ENCODE measurements at regions not wholly inside any gene's neighbourhood (a gene's known extent, or its start where the extent isn't known, plus 50 kb on each side); places are given as distances from the start of the nearest gene placed in this dataset.

- Histone ChIP-seq H3K9me3 (ENCODE audit: control insufficient read depth in 3 of 3, low read length in 3 of 3) (no peaks in the 10 kb centered on the region), H3K9ac (ENCODE audit: low read depth in 1 of 3, low read length in 3 of 3) (no peak overlapping the region), H3K36me3 (ENCODE audit: control insufficient read depth in 3 of 3, insufficient read depth in 3 of 3, low read length in 3 of 3) (no peaks in the 10 kb centered on the region), H3K4me1 (ENCODE audit: control insufficient read depth in 3 of 3, insufficient read depth in 3 of 3, low read length in 3 of 3) (no peaks in the 10 kb centered on the region), H3K27ac (ENCODE audit: low read depth, low read length) (no peak overlapping the region), H3K4me3 (ENCODE audit: low read length in 3 of 3) (peak overlapping the region in 1 of 3 donors; percentile 13), H3K27me3 (ENCODE audit: control insufficient read depth in 3 of 3, insufficient read depth in 3 of 3, low read length in 3 of 3) (peaks cover 5 to 11% (median 10%) of the 10 kb centered on the region in 3 donors)
These were observed 133.9 kb upstream of the ARL4C start for GRCh38 chr2:234630801-234631261.

GRCh38 chr2:234629596-234629995 is 132.7 kb upstream of the ARL4C start:
- H3K36me3 ChIP-seq (ENCODE audit: control insufficient read depth in 3 of 3, insufficient read depth in 3 of 3, low read length in 3 of 3): no peaks in the 10 kb centered on the region
- no peaks in the 10 kb centered on the region for H3K9me3 ChIP-seq (ENCODE audit: control insufficient read depth in 3 of 3, low read length in 3 of 3)
- H3K4me3 ChIP-seq (ENCODE audit: low read length in 3 of 3): no peak overlapping the region
- H3K4me1 ChIP-seq (ENCODE audit: control insufficient read depth in 3 of 3, insufficient read depth in 3 of 3, low read length in 3 of 3): no peaks in the 10 kb centered on the region
- H3K9ac ChIP-seq (ENCODE audit: low read depth in 1 of 3, low read length in 3 of 3): no peak overlapping the region
- no peak overlapping the region for H3K27ac ChIP-seq (ENCODE audit: low read depth, low read length)
- peaks cover 5 to 11% (median 10%) of the 10 kb centered on the region in 3 donors for H3K27me3 ChIP-seq (ENCODE audit: control insufficient read depth in 3 of 3, insufficient read depth in 3 of 3, low read length in 3 of 3)

GRCh38 chr2:234628953-234629352 is 132.1 kb upstream of the ARL4C start:
- H3K27me3 ChIP-seq (ENCODE audit: control insufficient read depth in 3 of 3, insufficient read depth in 3 of 3, low read length in 3 of 3): peaks cover 5 to 10% (median 10%) of the 10 kb centered on the region in 3 donors
- H3K4me3 ChIP-seq (ENCODE audit: low read length in 3 of 3): no peak overlapping the region
- H3K9me3 ChIP-seq (ENCODE audit: control insufficient read depth in 3 of 3, low read length in 3 of 3): no peaks in the 10 kb centered on the region
- H3K36me3 ChIP-seq (ENCODE audit: control insufficient read depth in 3 of 3, insufficient read depth in 3 of 3, low read length in 3 of 3): no peaks in the 10 kb centered on the region
- no peak overlapping the region for H3K9ac ChIP-seq (ENCODE audit: low read depth in 1 of 3, low read length in 3 of 3)
- no peak overlapping the region for H3K27ac ChIP-seq (ENCODE audit: low read depth, low read length)
- no peaks in the 10 kb centered on the region for H3K4me1 ChIP-seq (ENCODE audit: control insufficient read depth in 3 of 3, insufficient read depth in 3 of 3, low read length in 3 of 3)

GRCh38 chr2:234627308-234627707 is 130.4 kb upstream of the ARL4C start:
- Histone ChIP-seq H3K27me3 (ENCODE audit: control insufficient read depth in 3 of 3, insufficient read depth in 3 of 3, low read length in 3 of 3) (peaks cover 3 to 6% (median 5%) of the 10 kb centered on the region in 3 donors), H3K4me3 (ENCODE audit: low read length in 3 of 3) (no peak overlapping the region), H3K9ac (ENCODE audit: low read depth in 1 of 3, low read length in 3 of 3) (no peak overlapping the region), H3K4me1 (ENCODE audit: control insufficient read depth in 3 of 3, insufficient read depth in 3 of 3, low read length in 3 of 3) (peaks cover 0 to 3% (median 3%) of the 10 kb centered on the region in 3 donors), H3K9me3 (ENCODE audit: control insufficient read depth in 3 of 3, low read length in 3 of 3) (no peaks in the 10 kb centered on the region), H3K27ac (ENCODE audit: low read depth, low read length) (no peak overlapping the region), H3K36me3 (ENCODE audit: control insufficient read depth in 3 of 3, insufficient read depth in 3 of 3, low read length in 3 of 3) (no peaks in the 10 kb centered on the region)

GRCh38 chr2:234626566-234627130 is 129.8 kb upstream of the ARL4C start:
- Histone ChIP-seq H3K4me1 (ENCODE audit: control insufficient read depth in 3 of 3, insufficient read depth in 3 of 3, low read length in 3 of 3) (peaks cover 0 to 3% (median 3%) of the 10 kb centered on the region in 3 donors), H3K27ac (ENCODE audit: low read depth, low read length) (no peak overlapping the region), H3K36me3 (ENCODE audit: control insufficient read depth in 3 of 3, insufficient read depth in 3 of 3, low read length in 3 of 3) (no peaks in the 10 kb centered on the region), H3K9me3 (ENCODE audit: control insufficient read depth in 3 of 3, low read length in 3 of 3) (no peaks in the 10 kb centered on the region), H3K27me3 (ENCODE audit: control insufficient read depth in 3 of 3, insufficient read depth in 3 of 3, low read length in 3 of 3) (peaks cover 0 to 2% (median 2%) of the 10 kb centered on the region in 3 donors), H3K4me3 (ENCODE audit: low read length in 3 of 3) (no peak overlapping the region), H3K9ac (ENCODE audit: low read depth in 1 of 3, low read length in 3 of 3) (no peak overlapping the region)

GRCh38 chr2:234625626-234626250 is 128.9 kb upstream of the ARL4C start:
- Histone ChIP-seq H3K4me3 (ENCODE audit: low read length in 3 of 3) (no peak overlapping the region), H3K27ac (ENCODE audit: low read depth, low read length) (no peak overlapping the region), H3K27me3 (ENCODE audit: control insufficient read depth in 3 of 3, insufficient read depth in 3 of 3, low read length in 3 of 3) (no peaks in the 10 kb centered on the region), H3K9ac (ENCODE audit: low read depth in 1 of 3, low read length in 3 of 3) (no peak overlapping the region), H3K36me3 (ENCODE audit: control insufficient read depth in 3 of 3, insufficient read depth in 3 of 3, low read length in 3 of 3) (no peaks in the 10 kb centered on the region), H3K4me1 (ENCODE audit: control insufficient read depth in 3 of 3, insufficient read depth in 3 of 3, low read length in 3 of 3) (peaks cover 0 to 3% (median 3%) of the 10 kb centered on the region in 3 donors), H3K9me3 (ENCODE audit: control insufficient read depth in 3 of 3, low read length in 3 of 3) (no peaks in the 10 kb centered on the region)

GRCh38 chr2:234623521-234623991 is 126.7 kb upstream of the ARL4C start:
- peaks cover 0 to 3% (median 3%) of the 10 kb centered on the region in 3 donors for H3K4me1 ChIP-seq (ENCODE audit: control insufficient read depth in 3 of 3, insufficient read depth in 3 of 3, low read length in 3 of 3)
- no peaks in the 10 kb centered on the region for H3K27me3 ChIP-seq (ENCODE audit: control insufficient read depth in 3 of 3, insufficient read depth in 3 of 3, low read length in 3 of 3)
- H3K27ac ChIP-seq (ENCODE audit: low read depth, low read length): no peak overlapping the region
- H3K9me3 ChIP-seq (ENCODE audit: control insufficient read depth in 3 of 3, low read length in 3 of 3): no peaks in the 10 kb centered on the region
- H3K36me3 ChIP-seq (ENCODE audit: control insufficient read depth in 3 of 3, insufficient read depth in 3 of 3, low read length in 3 of 3): no peaks in the 10 kb centered on the region
- no peak overlapping the region for H3K9ac ChIP-seq (ENCODE audit: low read depth in 1 of 3, low read length in 3 of 3)
- no peak overlapping the region for H3K4me3 ChIP-seq (ENCODE audit: low read length in 3 of 3)

GRCh38 chr2:234621120-234621519 is 124.2 kb upstream of the ARL4C start:
- peaks cover 0 to 3% (median 3%) of the 10 kb centered on the region in 3 donors for H3K4me1 ChIP-seq (ENCODE audit: control insufficient read depth in 3 of 3, insufficient read depth in 3 of 3, low read length in 3 of 3)
- no peaks in the 10 kb centered on the region for H3K9me3 ChIP-seq (ENCODE audit: control insufficient read depth in 3 of 3, low read length in 3 of 3)

GRCh38 chr2:234620018-234620417 is 123.1 kb upstream of the ARL4C start:
- no peak overlapping the region for H3K4me3 ChIP-seq (ENCODE audit: low read length in 3 of 3)
- H3K27me3 ChIP-seq (ENCODE audit: control insufficient read depth in 3 of 3, insufficient read depth in 3 of 3, low read length in 3 of 3): no peaks in the 10 kb centered on the region
- peaks cover 0 to 3% (median 3%) of the 10 kb centered on the region in 3 donors for H3K4me1 ChIP-seq (ENCODE audit: control insufficient read depth in 3 of 3, insufficient read depth in 3 of 3, low read length in 3 of 3)
- H3K9ac ChIP-seq (ENCODE audit: low read depth in 1 of 3, low read length in 3 of 3): no peak overlapping the region
- no peaks in the 10 kb centered on the region for H3K9me3 ChIP-seq (ENCODE audit: control insufficient read depth in 3 of 3, low read length in 3 of 3)
- no peak overlapping the region for H3K27ac ChIP-seq (ENCODE audit: low read depth, low read length)
- H3K36me3 ChIP-seq (ENCODE audit: control insufficient read depth in 3 of 3, insufficient read depth in 3 of 3, low read length in 3 of 3): no peaks in the 10 kb centered on the region

More at GRCh38 chr2:234621120-234621519, 124.2 kb upstream of the ARL4C start:
- H3K27ac ChIP-seq (ENCODE audit: low read depth, low read length): no peak overlapping the region
- no peak overlapping the region for H3K9ac ChIP-seq (ENCODE audit: low read depth in 1 of 3, low read length in 3 of 3)
- H3K4me3 ChIP-seq (ENCODE audit: low read length in 3 of 3): no peak overlapping the region
- no peaks in the 10 kb centered on the region for H3K36me3 ChIP-seq (ENCODE audit: control insufficient read depth in 3 of 3, insufficient read depth in 3 of 3, low read length in 3 of 3)
- no peaks in the 10 kb centered on the region for H3K27me3 ChIP-seq (ENCODE audit: control insufficient read depth in 3 of 3, insufficient read depth in 3 of 3, low read length in 3 of 3)

GRCh38 chr2:234615643-234616356 is 118.9 kb upstream of the ARL4C start:
- H3K4me3 ChIP-seq (ENCODE audit: low read length in 3 of 3): no peak overlapping the region

More at GRCh38 chr2:234615643-234616356, 118.9 kb upstream of the ARL4C start:
- no peak overlapping the region for H3K27ac ChIP-seq (ENCODE audit: low read depth, low read length)
- H3K27me3 ChIP-seq (ENCODE audit: control insufficient read depth in 3 of 3, insufficient read depth in 3 of 3, low read length in 3 of 3): no peaks in the 10 kb centered on the region
- no peaks in the 10 kb centered on the region for H3K4me1 ChIP-seq (ENCODE audit: control insufficient read depth in 3 of 3, insufficient read depth in 3 of 3, low read length in 3 of 3)
- H3K9me3 ChIP-seq (ENCODE audit: control insufficient read depth in 3 of 3, low read length in 3 of 3): peaks cover 0 to 3% (median 0%) of the 10 kb centered on the region in 3 donors
- H3K36me3 ChIP-seq (ENCODE audit: control insufficient read depth in 3 of 3, insufficient read depth in 3 of 3, low read length in 3 of 3): no peaks in the 10 kb centered on the region
- H3K9ac ChIP-seq (ENCODE audit: low read depth in 1 of 3, low read length in 3 of 3): no peak overlapping the region

Measured in skeletal muscle tissue (tissue), 3 donors.